Testis (tissue), 2 donors: ENCODE measurements at regions not wholly inside any gene's neighbourhood (a gene's known extent, or its start where the extent isn't known, plus 50 kb on each side); places are given as distances from the start of the nearest gene placed in this dataset.

Experiments used
- CTCF ChIP-seq, 3 experiments: fragments of 450-650 bp in 2 of 3; fragments of 200-600 bp in 1 of 3; sonication (generic) in 1 of 3; IDR thresholded peaks; one replicate each; pipeline ENCODE4 v1.5.1; 2016 to 2019; ENCODE audit warnings: antibody characterized with exemption in 3 of 3, mild to moderate bottlenecking in 2 of 3, moderate library complexity in 1 of 3
- POLR2A ChIP-seq: fragments of 450-650 bp; IDR thresholded peaks from one replicate; pipeline ENCODE4 v1.6.1; 2017; ENCODE audit warnings: antibody characterized with exemption, mild to moderate bottlenecking, moderate library complexity

- TF ChIP-seq CTCF (IDR thresholded peaks at IDR 0.05) (no peak), POLR2A (no peak)
Observed at GRCh38 chr9:96139592-96140295, 162.2 kb downstream of the HSD17B3 start.
